Esophagus muscularis mucosa (tissue), 4 donors: ENCODE measurements at regions not wholly inside any gene's neighbourhood (a gene's known extent, or its start where the extent isn't known, plus 50 kb on each side); places are given as distances from the start of the nearest gene placed in this dataset.

ENCODE experiments used
- DNase-seq: peaks from one replicate; pipeline ENCODE4 v3.0.0-alpha.2; 2017; ENCODE audit errors: extremely low spot score
- H3K27ac ChIP-seq, 4 donors: fragments of 200-600 bp; sonication (generic); replicated peaks in 1 of 4; 1 replicate in 3 of 4; 2 replicates in 1 of 4; pipeline ENCODE4 v1.5.1; 2016 to 2019; ENCODE audit warnings: mild to moderate bottlenecking in 1 of 4
- H3K27me3 ChIP-seq, 4 donors: fragments of 200-600 bp; sonication (generic); one replicate each; pipeline versions ENCODE4 v1.5.1 to v1.6.0; 2016 to 2019
- H3K36me3 ChIP-seq, 4 donors: fragments of 200-600 bp; sonication (generic); one replicate each; pipeline ENCODE4 v1.5.1; 2016 to 2019
- H3K4me1 ChIP-seq, 4 donors: fragments of 200-600 bp; sonication (generic); one replicate each; pipeline ENCODE4 v1.5.1; 2016 to 2019
- H3K4me3 ChIP-seq, 4 donors: fragments of 200-600 bp; sonication (generic); 1 replicate in 2 of 4; 2 replicates in 2 of 4; pipeline ENCODE4 v1.5.1; 2016 to 2019; ENCODE audit warnings: mild to moderate bottlenecking in 4 of 4, moderate library complexity in 1 of 4
- H3K9me3 ChIP-seq, 4 donors: fragments of 200-600 bp; sonication (generic); 1 replicate in 3 of 4; 2 replicates in 1 of 4; pipeline ENCODE4 v1.5.1; 2016 to 2019
- CTCF ChIP-seq, 3 experiments: fragments of 200-600 bp in 2 of 3; fragments of 450-650 bp in 1 of 3; sonication (generic) in 2 of 3; IDR thresholded peaks; one replicate each; pipeline ENCODE4 v1.5.1; 2017 to 2019; ENCODE audit warnings: antibody characterized with exemption in 3 of 3, mild to moderate bottlenecking in 2 of 3, moderate library complexity in 1 of 3
- EP300 ChIP-seq: sonication (generic); formaldehyde crosslinking; IDR thresholded peaks from one replicate; pipeline ENCODE4 v1.6.1; 2017; ENCODE audit warnings: antibody characterized with exemption
- POLR2A ChIP-seq: fragments of 450-650 bp; IDR thresholded peaks from one replicate; pipeline ENCODE4 v1.6.1; 2017; ENCODE audit warnings: antibody characterized with exemption, moderate library complexity, mild to moderate bottlenecking, low read depth
- POLR2AphosphoS5 ChIP-seq, 2 donors: sonication (generic); formaldehyde crosslinking; IDR thresholded peaks; one replicate each; pipeline ENCODE4 v1.6.1; 2017; ENCODE audit warnings: antibody characterized with exemption in 2 of 2
- WGBS: methylation state at CpG from one replicate; pipeline ENCODE4 v1.1.5; 2018; 5-methylcytosine and 5-hydroxymethylcytosine counted together
- intact Hi-C: fragments of 100-400 bp; cut with DNase I; formaldehyde crosslinking; loops from one replicate; pipeline ENCODE4 v1.15.1; 2023

DNA sequence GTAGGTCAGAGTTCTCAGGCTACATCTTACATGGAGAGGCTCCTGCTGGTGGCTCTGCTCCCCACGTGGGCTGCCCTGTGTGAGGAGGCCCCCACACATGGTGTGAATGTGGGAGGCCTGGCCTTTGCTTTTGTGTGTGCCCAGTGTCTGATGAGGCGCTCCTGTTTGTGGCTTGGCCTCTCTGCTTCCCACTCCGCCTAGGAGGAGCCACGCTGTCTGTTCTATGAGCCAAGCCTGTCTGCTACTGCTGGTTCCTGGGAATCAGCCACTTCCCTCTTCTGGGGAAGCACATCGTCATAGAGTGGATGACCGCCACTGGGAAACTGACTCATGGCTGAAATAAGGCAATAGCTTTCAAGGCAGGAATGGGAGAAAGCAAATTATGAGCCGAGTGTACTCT lies 87.1 kb downstream of the CYP26A1 start:
- no peak for DNase-seq
- no peaks in the 10 kb centered on the region for H3K4me1 ChIP-seq
- intact Hi-C loops: no loop called here
- H3K9me3 ChIP-seq: peaks cover 0 to 2% (median 0%) of the 10 kb centered on the region in 4 donors
- no peaks in the 10 kb centered on the region for H3K27me3 ChIP-seq
- TF ChIP-seq CTCF (IDR thresholded peaks at IDR 0.05) (no peak), POLR2AphosphoS5 (IDR thresholded peaks at IDR 0.05) (no peak), EP300 (no peak), POLR2A (no peak)
- WGBS: 71% methylated on average over 7 of the region's 7 CpGs
- H3K27ac ChIP-seq: no peak overlapping the region
- no peaks in the 10 kb centered on the region for H3K36me3 ChIP-seq
- no peak overlapping the region for H3K4me3 ChIP-seq

GRCh38 chr10:93165367-93165766 lies 91.7 kb downstream of the CYP26A1 start:
- no peaks in the 10 kb centered on the region for H3K36me3 ChIP-seq
- H3K4me3 ChIP-seq: no peak overlapping the region
- H3K4me1 ChIP-seq: no peaks in the 10 kb centered on the region
- 42% methylated on average over 4 of the region's 4 CpGs for WGBS
- no peaks in the 10 kb centered on the region for H3K27me3 ChIP-seq
- DNase-seq: no peak
- TF ChIP-seq POLR2A (no peak), CTCF (IDR thresholded peaks at IDR 0.05) (no peak), EP300 (no peak), POLR2AphosphoS5 (IDR thresholded peaks at IDR 0.05) (no peak)
- intact Hi-C loops: no loop called here
- H3K27ac ChIP-seq: no peak overlapping the region
- peaks cover 0 to 8% (median 4%) of the 10 kb centered on the region in 4 donors for H3K9me3 ChIP-seq

GRCh38 chr10:93166134-93166533 lies 92.4 kb downstream of the CYP26A1 start:
- Histone ChIP-seq H3K27ac (no peak overlapping the region), H3K4me3 (no peak overlapping the region), H3K27me3 (no peaks in the 10 kb centered on the region), H3K4me1 (no peaks in the 10 kb centered on the region), H3K36me3 (no peaks in the 10 kb centered on the region), H3K9me3 (peaks cover 0 to 16% (median 6%) of the 10 kb centered on the region in 4 donors)
- WGBS: 73% methylated on average over 4 of the region's 4 CpGs
- no peak for DNase-seq
- intact Hi-C loops: no loop called here
- TF ChIP-seq EP300 (no peak), CTCF (IDR thresholded peaks at IDR 0.05) (no peak), POLR2AphosphoS5 (IDR thresholded peaks at IDR 0.05) (no peak), POLR2A (no peak)

DNA sequence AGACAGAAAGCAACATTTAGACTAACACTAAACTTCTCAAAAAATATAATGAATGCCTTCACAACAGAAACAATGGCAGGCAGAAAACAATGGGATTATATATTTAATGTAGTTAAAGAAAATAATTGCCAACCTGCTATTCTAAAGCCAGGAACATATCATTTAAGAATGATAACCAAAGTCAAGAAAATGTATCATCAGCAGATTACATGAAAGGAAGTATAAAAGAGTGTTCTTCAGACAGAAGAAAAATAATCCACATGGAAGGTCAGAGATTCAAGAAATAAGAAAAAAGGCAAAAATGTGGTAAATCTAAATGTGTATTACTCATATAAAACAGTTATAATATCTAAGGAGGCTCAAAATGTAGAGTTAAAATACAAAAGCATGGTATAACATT lies 98.1 kb downstream of the CYP26A1 start:
- Histone ChIP-seq H3K4me1 (no peaks in the 10 kb centered on the region), H3K36me3 (no peaks in the 10 kb centered on the region), H3K4me3 (no peak overlapping the region), H3K27me3 (no peaks in the 10 kb centered on the region), H3K9me3 (peaks cover 0 to 20% (median 6%) of the 10 kb centered on the region in 4 donors), H3K27ac (no peak overlapping the region)
- no peak for DNase-seq
- intact Hi-C loops: no loop called here
- TF ChIP-seq POLR2AphosphoS5 (IDR thresholded peaks at IDR 0.05): no peak
- no peak for TF ChIP-seq CTCF (IDR thresholded peaks at IDR 0.05)
- TF ChIP-seq POLR2A: no peak
- no peak for TF ChIP-seq EP300

DNA sequence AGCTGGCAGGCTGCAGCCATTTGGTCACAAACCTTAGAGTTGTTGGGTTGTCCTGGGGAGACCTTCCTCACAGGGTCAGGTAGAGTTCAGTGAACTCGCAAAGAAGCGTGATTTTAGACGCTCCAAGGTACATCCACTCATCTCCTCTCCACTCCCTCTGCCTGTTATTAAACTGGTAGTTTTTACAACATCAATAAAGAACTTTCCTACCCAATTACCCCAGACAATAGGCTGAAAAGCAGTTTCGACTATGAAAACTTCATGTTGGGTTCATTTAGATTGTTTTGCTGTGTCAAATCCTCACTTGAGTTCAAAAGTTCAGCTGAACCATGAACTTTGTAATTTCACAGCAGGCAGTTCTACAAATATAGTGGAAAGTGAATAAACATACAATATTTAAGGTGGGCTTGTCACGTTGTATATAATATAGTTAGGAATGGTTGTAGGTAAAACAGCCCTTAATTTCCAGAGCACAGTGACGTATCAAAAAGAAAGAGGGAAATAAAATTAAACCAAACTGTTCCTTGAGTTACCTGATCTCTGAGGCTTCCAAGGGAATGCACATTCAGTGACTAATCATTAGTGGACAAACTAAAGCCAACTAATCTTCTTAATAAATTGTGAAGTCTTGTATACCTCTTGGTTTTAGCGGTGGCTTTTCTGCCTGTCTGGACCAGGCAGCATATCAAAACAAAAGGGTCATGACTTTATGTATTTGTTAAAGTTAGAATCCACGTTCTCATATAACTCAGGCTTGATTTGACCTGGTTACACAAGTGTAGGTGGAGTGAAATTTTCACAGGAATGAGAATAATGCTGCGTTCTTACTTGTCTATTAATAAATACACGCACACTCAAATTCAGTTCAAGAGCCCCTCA lies 100.5 kb downstream of the CYP26A1 start:
- no peak for DNase-seq
- Histone ChIP-seq H3K36me3 (no peaks in the 10 kb centered on the region), H3K4me3 (no peak overlapping the region), H3K27me3 (no peaks in the 10 kb centered on the region), H3K9me3 (peaks cover 0 to 20% (median 6%) of the 10 kb centered on the region in 4 donors), H3K4me1 (no peaks in the 10 kb centered on the region), H3K27ac (no peak overlapping the region)
- TF ChIP-seq CTCF (IDR thresholded peaks at IDR 0.05): no peak
- no peak for TF ChIP-seq EP300
- no peak for TF ChIP-seq POLR2A
- intact Hi-C loops: no loop called here
- 73% methylated on average over 10 of the region's 10 CpGs for WGBS
